ENCODE measurements at regions not wholly inside any gene's neighbourhood (a gene's known extent, or its start where the extent isn't known, plus 50 kb on each side); places are given as distances from the start of the nearest gene placed in this dataset.

DNA sequence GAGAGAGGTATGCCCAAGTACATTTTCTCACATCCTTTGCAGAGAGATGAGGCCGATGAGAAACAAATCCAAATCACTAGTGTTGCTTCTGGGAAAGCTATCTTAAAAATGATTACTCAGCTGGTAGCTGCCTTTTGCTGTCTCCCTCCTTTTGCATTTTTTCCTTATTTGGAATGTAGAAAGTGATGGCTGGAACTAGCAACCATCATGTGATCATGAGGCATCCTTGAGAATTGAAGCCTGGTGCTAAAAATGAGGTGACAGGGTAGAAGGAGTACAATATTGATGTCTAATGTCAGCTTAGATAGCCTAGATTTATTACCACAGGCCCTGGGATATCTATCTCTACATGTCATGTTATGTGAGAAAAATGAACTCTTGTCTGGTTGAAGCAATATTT is 109.3 kb upstream of the TAF11L2 start:
- Histone ChIP-seq H3K4me3 (no peak overlapping the region), H3K27ac (ENCODE audit: extremely low read depth, low read depth, low read length) (no peak overlapping the region), H3K9ac (ENCODE audit: insufficient read depth in 1 of 2, low read depth in 2 of 2, low read length in 2 of 2) (no peak overlapping the region), H3K36me3 (ENCODE audit: control insufficient read depth, insufficient read depth, low read length) (no peaks in the 10 kb centered on the region), H3K27me3 (ENCODE audit: control insufficient read depth in 2 of 2, insufficient read depth in 2 of 2, low read length in 2 of 2) (no peaks in the 10 kb centered on the region), H3K79me2 (ENCODE audit: control insufficient read depth, insufficient read depth, low read length) (no peaks in the 10 kb centered on the region), H3K4me2 (ENCODE audit: insufficient read depth, low read length) (no peak overlapping the region), H3K9me1 (ENCODE audit: control insufficient read depth, insufficient read depth, low read length) (no peaks in the 10 kb centered on the region), H3K9me3 (replicated peaks; ENCODE audit: control insufficient read depth, insufficient read depth, low read depth, low read length) (no peaks in the 10 kb centered on the region), H3K4me1 (replicated peaks in 1 of 2; ENCODE audit: control insufficient read depth in 2 of 2, insufficient read depth in 2 of 2, low read length in 2 of 2) (no peaks in the 10 kb centered on the region), H2AFZ (ENCODE audit: low read depth, low read length) (no peak overlapping the region), H4K20me1 (replicated peaks; ENCODE audit: control insufficient read depth, insufficient read depth, low read length) (no peaks in the 10 kb centered on the region)
- FAIRE-seq (no peak), DNase-seq (ENCODE audit: extremely low read depth in 1 of 4, low spot score in 3 of 4) (no peak), ATAC-seq (no peak)
- POLR2A ChIA-PET = interaction anchor here (1.0 kb wide), 1 partner anchor 11 kb away, joined by 4 read pairs; no protein-coding TSS in a partner anchor
- WGBS (ENCODE audit: insufficient coverage, low coverage, missing lambda C conversion rate) = 0% methylated on average over 1 of the region's 1 CpG
- in situ Hi-C loops (cut with MboI) = loop anchor here (25.0 kb wide), 1 partner anchor 1524 kb away; no protein-coding TSS in a partner anchor
- no TSS peak for BruUV-seq (replicated peaks)
- intact Hi-C loops (cut with micrococcal nuclease) = no loop called here
- TF ChIP-seq PHTF2 (CRISPR knock-in tag; IDR thresholded peaks at IDR 0.05) (no peak), L3MBTL2 (IDR thresholded peaks at IDR 0.05) (no peak), RBM25 (IDR thresholded peaks at IDR 0.05; ENCODE audit: low read depth, low read length, severe bottlenecking) (peak; percentile 71)
- TF ChIP-seq, protein P1, sequence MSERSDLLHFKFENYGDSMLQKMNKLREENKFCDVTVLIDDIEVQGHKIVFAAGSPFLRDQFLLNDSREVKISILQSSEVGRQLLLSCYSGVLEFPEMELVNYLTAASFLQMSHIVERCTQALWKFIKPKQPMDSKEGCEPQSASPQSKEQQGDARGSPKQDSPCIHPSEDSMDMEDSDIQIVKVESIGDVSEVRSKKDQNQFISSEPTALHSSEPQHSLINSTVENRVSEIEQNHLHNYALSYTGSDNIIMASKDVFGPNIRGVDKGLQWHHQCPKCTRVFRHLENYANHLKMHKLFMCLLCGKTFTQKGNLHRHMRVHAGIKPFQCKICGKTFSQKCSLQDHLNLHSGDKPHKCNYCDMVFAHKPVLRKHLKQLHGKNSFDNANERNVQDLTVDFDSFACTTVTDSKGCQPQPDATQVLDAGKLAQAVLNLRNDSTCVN (CRISPR knock-in tag; IDR thresholded peaks at IDR 0.05) = no peak
- CTCF ChIA-PET (ENCODE audit: low intra/inter-chr PET ratio) = no interaction called here

DNA sequence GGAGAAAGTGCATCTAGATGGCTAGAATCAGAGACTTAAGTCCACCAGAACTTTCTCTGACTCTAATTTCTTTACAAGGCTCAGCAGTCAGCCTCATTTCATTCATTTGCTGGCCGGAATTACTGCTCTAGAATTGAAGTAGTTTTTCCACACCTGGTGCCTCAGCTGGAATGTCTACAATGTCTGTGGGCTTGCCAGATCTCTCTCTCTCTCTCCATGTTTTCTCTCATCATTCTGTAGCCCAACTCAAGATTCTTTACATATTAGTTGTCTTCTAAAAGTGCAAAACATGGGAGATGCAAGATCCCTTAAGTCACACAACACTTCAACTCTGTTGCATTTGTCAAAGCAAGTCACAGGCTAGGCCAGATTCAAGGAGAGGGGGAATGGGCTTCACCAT is 103.9 kb upstream of the TAF11L2 start:
- Histone ChIP-seq H3K4me1 (replicated peaks in 1 of 2; ENCODE audit: control insufficient read depth in 2 of 2, insufficient read depth in 2 of 2, low read length in 2 of 2) (no peaks in the 10 kb centered on the region; a peak in 1 of 5 replicates), H3K9ac (ENCODE audit: insufficient read depth in 1 of 2, low read depth in 2 of 2, low read length in 2 of 2) (no peak overlapping the region), H3K36me3 (ENCODE audit: control insufficient read depth, insufficient read depth, low read length) (no peaks in the 10 kb centered on the region), H3K27ac (ENCODE audit: extremely low read depth, low read depth, low read length) (no peak overlapping the region), H3K4me2 (ENCODE audit: insufficient read depth, low read length) (no peak overlapping the region), H4K20me1 (replicated peaks; ENCODE audit: control insufficient read depth, insufficient read depth, low read length) (no peaks in the 10 kb centered on the region), H3K4me3 (no peak overlapping the region), H3K79me2 (ENCODE audit: control insufficient read depth, insufficient read depth, low read length) (no peaks in the 10 kb centered on the region), H2AFZ (ENCODE audit: low read depth, low read length) (no peak overlapping the region), H3K9me1 (ENCODE audit: control insufficient read depth, insufficient read depth, low read length) (no peaks in the 10 kb centered on the region), H3K27me3 (ENCODE audit: control insufficient read depth in 2 of 2, insufficient read depth in 2 of 2, low read length in 2 of 2) (no peaks in the 10 kb centered on the region), H3K9me3 (replicated peaks; ENCODE audit: control insufficient read depth, insufficient read depth, low read depth, low read length) (no peaks in the 10 kb centered on the region)
- POLR2A ChIA-PET = no interaction called here
- FAIRE-seq = no peak
- intact Hi-C loops (cut with micrococcal nuclease) = no loop called here
- in situ Hi-C loops (cut with MboI) = loop anchor here (25.0 kb wide), 1 partner anchor 1518 kb away; no protein-coding TSS in a partner anchor
- 0% methylated on average over 1 of the region's 1 CpG for WGBS (ENCODE audit: insufficient coverage, low coverage, missing lambda C conversion rate)
- DNase-seq (ENCODE audit: extremely low read depth in 1 of 4, low spot score in 3 of 4) = no peak
- CTCF ChIA-PET (ENCODE audit: low intra/inter-chr PET ratio) = no interaction called here
- TF ChIP-seq SAFB (IDR thresholded peaks at IDR 0.05; ENCODE audit: borderline replicate concordance, low read depth, low read length) (no peak), MYC (IDR thresholded peaks at IDR 0.05; ENCODE audit: low read depth, low read length) (no peak), MYC (CRISPR knock-in tag; IDR thresholded peaks at IDR 0.05; ENCODE audit: borderline replicate concordance, low read depth) (no peak), SRSF7 (optimal IDR thresholded peaks at IDR 0.05; ENCODE audit: low read depth, low read length) (no peak), FOXP1 (CRISPR knock-in tag; IDR thresholded peaks at IDR 0.05) (no peak), CBX2 (IDR thresholded peaks at IDR 0.05; ENCODE audit: insufficient read depth, low read length, poor library complexity, severe bottlenecking) (no peak), PURB (CRISPR knock-in tag; IDR thresholded peaks at IDR 0.05; ENCODE audit: low read depth) (no peak), ZNF232 (CRISPR knock-in tag; IDR thresholded peaks at IDR 0.05) (no peak), TCF7L2 (IDR thresholded peaks at IDR 0.05; ENCODE audit: low read depth, low read length) (no peak), TARDBP (IDR thresholded peaks at IDR 0.05) (no peak)
- no peak for ATAC-seq
- BruUV-seq (replicated peaks) = no TSS peak

All from K562 (cell line).